NB4 (cell line): ENCODE measurements at regions not wholly inside any gene's neighbourhood (a gene's known extent, or its start where the extent isn't known, plus 50 kb on each side); places are given as distances from the start of the nearest gene placed in this dataset.
"Not testable (repeated sequence)": the region's sequence is repeated elsewhere in the genome, so short reads cannot be mapped to it uniquely, and the experiment has no call there.

Source experiments
- DNase-seq: peaks from one replicate; pipeline ENCODE4 v3.0.0; 2010; ENCODE audit warnings: low read depth
- H3K4me3 ChIP-seq: one replicate; pipeline ENCODE4 v1.5.1; 2011; ENCODE audit warnings: mild to moderate bottlenecking, low read depth, low read length, moderate library complexity
- CTCF ChIP-seq: IDR thresholded peaks from one replicate; pipeline ENCODE4 v1.5.1; 2012; ENCODE audit warnings: low read depth, low read length
- MAX ChIP-seq: IDR thresholded peaks from 2 replicates; pipeline ENCODE4 v1.6.1; 2011; ENCODE audit warnings: low read depth, low read length
- MYC ChIP-seq: IDR thresholded peaks from 2 replicates; pipeline ENCODE4 v1.6.1; 2011; ENCODE audit warnings: low read depth, low read length
- POLR2A ChIP-seq: IDR thresholded peaks from 2 replicates; pipeline ENCODE4 v1.6.1; 2011; ENCODE audit warnings: mild to moderate bottlenecking; ENCODE audit not compliant: insufficient read length; ENCODE audit errors: extremely low read depth

GRCh38 chr12:4145990-4146859 is 127.3 kb upstream of the CCND2 start:
- no peak for DNase-seq
- no peak for TF ChIP-seq CTCF
- no peak for TF ChIP-seq POLR2A
- TF ChIP-seq MYC, result no peak
- no peak for TF ChIP-seq MAX
- no peak overlapping the region for H3K4me3 ChIP-seq

- no peak for DNase-seq
- no peak overlapping the region for H3K4me3 ChIP-seq
- TF ChIP-seq CTCF, result no peak
- TF ChIP-seq POLR2A, result no peak
Measured at GRCh38 chr12:4144676-4145075, 128.9 kb upstream of the CCND2 start.

GRCh38 chr12:4143896-4144295 is 129.7 kb upstream of the CCND2 start:
- DNase-seq, result no peak
- TF ChIP-seq MAX, result no peak
- no peak overlapping the region for H3K4me3 ChIP-seq

- no peak for DNase-seq
- H3K4me3 ChIP-seq, result no peak overlapping the region
- TF ChIP-seq CTCF (no peak), MYC (no peak), POLR2A (no peak), MAX (no peak)
Measured at GRCh38 chr12:4141348-4142270, 132.0 kb upstream of the CCND2 start.

GRCh38 chr12:4140581-4141301 is 132.8 kb upstream of the CCND2 start:
- DNase-seq, result no peak
- TF ChIP-seq MYC (no peak), MAX (no peak), CTCF (no peak), POLR2A (no peak)
- no peak overlapping the region for H3K4me3 ChIP-seq

- TF ChIP-seq CTCF (no peak), MYC (no peak), POLR2A (no peak), MAX (no peak)
- DNase-seq, result no peak
- H3K4me3 ChIP-seq, result no peak overlapping the region
Measured at GRCh38 chr12:4139191-4139590, 134.4 kb upstream of the CCND2 start.

- H3K4me3 ChIP-seq, DNase-seq: not testable (repeated sequence)
Measured at GRCh38 chr12:4138532-4138931, 135.0 kb upstream of the CCND2 start.
